Thoracic aorta (tissue), 2 donors: ENCODE measurements at regions not wholly inside any gene's neighbourhood (a gene's known extent, or its start where the extent isn't known, plus 50 kb on each side); places are given as distances from the start of the nearest gene placed in this dataset.

Experiments
- ATAC-seq: fragments of 150-250 bp; one replicate; pipeline ENCODE4 v1.8.0; 2017; ENCODE audit warnings: low read depth; ENCODE audit not compliant: insufficient number of reproducible peaks, low FRiP score
- DNase-seq: peaks from one replicate; pipeline ENCODE4 v3.0.0-alpha.2; 2020; ENCODE audit warnings: low spot score
- H3K27ac ChIP-seq, 2 donors: fragments of 200-600 bp; sonication (generic); 1 replicate in 1 of 2; 2 replicates in 1 of 2; pipeline ENCODE4 v1.5.1; 2016; ENCODE audit warnings: mild to moderate bottlenecking in 2 of 2, moderate library complexity in 2 of 2
- H3K27me3 ChIP-seq: fragments of 200-600 bp; sonication (generic); replicated peaks from 2 replicates; pipeline ENCODE4 v1.6.0; 2016; ENCODE audit warnings: mild to moderate bottlenecking; ENCODE audit not compliant: insufficient read depth
- H3K36me3 ChIP-seq: fragments of 200-600 bp; sonication (generic); one replicate; pipeline ENCODE4 v1.5.1; 2016
- H3K4me1 ChIP-seq, 2 donors: fragments of 200-600 bp; sonication (generic); 1 replicate in 1 of 2; 2 replicates in 1 of 2; pipeline versions ENCODE4 v1.5.1 to v1.6.0; 2016; ENCODE audit warnings: low read depth in 2 of 2, mild to moderate bottlenecking in 1 of 2; ENCODE audit not compliant: control insufficient read depth in 1 of 2
- H3K4me3 ChIP-seq: fragments of 200-600 bp; sonication (generic); 2 replicates; pipeline ENCODE4 v1.5.1; 2016; ENCODE audit warnings: mild to moderate bottlenecking
- H3K9me3 ChIP-seq: fragments of 200-600 bp; sonication (generic); 2 replicates; pipeline ENCODE4 v1.5.1; 2016
- TF ChIP-seq, protein P1 (sequence below): fragments of 200-600 bp; sonication (generic); IDR thresholded peaks from one replicate; pipeline ENCODE4 v1.5.1; 2019; ENCODE audit warnings: antibody characterized with exemption

- ATAC-seq: no peak
- TF ChIP-seq, protein P1, sequence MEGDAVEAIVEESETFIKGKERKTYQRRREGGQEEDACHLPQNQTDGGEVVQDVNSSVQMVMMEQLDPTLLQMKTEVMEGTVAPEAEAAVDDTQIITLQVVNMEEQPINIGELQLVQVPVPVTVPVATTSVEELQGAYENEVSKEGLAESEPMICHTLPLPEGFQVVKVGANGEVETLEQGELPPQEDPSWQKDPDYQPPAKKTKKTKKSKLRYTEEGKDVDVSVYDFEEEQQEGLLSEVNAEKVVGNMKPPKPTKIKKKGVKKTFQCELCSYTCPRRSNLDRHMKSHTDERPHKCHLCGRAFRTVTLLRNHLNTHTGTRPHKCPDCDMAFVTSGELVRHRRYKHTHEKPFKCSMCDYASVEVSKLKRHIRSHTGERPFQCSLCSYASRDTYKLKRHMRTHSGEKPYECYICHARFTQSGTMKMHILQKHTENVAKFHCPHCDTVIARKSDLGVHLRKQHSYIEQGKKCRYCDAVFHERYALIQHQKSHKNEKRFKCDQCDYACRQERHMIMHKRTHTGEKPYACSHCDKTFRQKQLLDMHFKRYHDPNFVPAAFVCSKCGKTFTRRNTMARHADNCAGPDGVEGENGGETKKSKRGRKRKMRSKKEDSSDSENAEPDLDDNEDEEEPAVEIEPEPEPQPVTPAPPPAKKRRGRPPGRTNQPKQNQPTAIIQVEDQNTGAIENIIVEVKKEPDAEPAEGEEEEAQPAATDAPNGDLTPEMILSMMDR: no peak
- no peak for DNase-seq
- H3K9me3 ChIP-seq: no peaks in the 10 kb centered on the region
- no peak overlapping the region for H3K27ac ChIP-seq
- H3K36me3 ChIP-seq: no peaks in the 10 kb centered on the region
- no peaks in the 10 kb centered on the region for H3K27me3 ChIP-seq
- no peaks in the 10 kb centered on the region for H3K4me1 ChIP-seq
- H3K4me3 ChIP-seq: no peak overlapping the region
These were observed 599.1 kb downstream of the QKI start for GRCh38 chr6:164013480-164014208.

DNA sequence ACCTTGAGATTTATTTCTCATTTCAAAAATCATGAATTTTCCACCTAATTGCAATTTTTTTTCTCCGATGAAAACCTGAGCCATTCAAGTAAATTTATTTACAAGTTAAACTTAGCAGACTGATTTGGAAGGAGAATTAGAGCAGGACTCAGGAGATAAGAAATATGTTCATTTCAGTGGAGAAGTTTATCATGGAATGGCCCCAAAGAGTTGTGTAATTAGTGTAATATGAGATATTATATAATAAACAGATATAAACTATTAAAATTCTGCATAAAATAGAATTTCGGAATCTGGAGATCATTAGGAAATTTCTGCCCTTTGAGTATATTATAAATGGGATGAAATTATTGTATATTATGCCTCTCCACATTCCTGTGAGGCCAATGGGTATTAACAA is 596.8 kb downstream of the QKI start:
- no peak overlapping the region for H3K4me3 ChIP-seq
- DNase-seq (no peak), ATAC-seq (no peak)
- TF ChIP-seq, protein P1: no peak
- H3K4me1 ChIP-seq: no peaks in the 10 kb centered on the region
- no peaks in the 10 kb centered on the region for H3K36me3 ChIP-seq
- H3K27ac ChIP-seq: no peak overlapping the region
- no peaks in the 10 kb centered on the region for H3K9me3 ChIP-seq
- H3K27me3 ChIP-seq: no peaks in the 10 kb centered on the region

- no peak for DNase-seq
- H3K27ac ChIP-seq: no peak overlapping the region
- no peaks in the 10 kb centered on the region for H3K27me3 ChIP-seq
- TF ChIP-seq, protein P1: no peak
- no peak for ATAC-seq
- no peak overlapping the region for H3K4me3 ChIP-seq
- H3K36me3 ChIP-seq: no peaks in the 10 kb centered on the region
- H3K4me1 ChIP-seq: no peaks in the 10 kb centered on the region
- no peaks in the 10 kb centered on the region for H3K9me3 ChIP-seq
These were observed 596.1 kb downstream of the QKI start for GRCh38 chr6:164010441-164011103.

DNA sequence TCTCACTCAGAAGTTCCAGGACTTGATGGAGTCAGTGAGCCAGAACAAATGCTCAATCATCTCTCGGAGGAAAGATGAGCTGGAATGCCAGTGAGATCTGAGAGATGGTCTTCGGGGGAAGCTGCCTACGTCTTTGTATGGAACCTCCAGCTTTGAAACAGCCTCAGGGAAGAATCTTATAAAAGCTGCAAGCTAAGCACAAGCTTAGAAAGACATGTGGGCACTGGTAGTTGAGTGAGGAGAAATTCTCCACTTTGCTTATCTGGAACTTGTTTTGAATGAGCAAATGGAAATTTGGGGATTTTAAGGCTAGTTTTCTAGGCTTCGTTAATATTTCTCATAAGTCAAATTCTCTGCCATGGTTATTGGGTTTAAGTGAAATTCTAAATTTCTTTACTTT is 594.4 kb downstream of the QKI start:
- Histone ChIP-seq H3K4me1 (no peaks in the 10 kb centered on the region), H3K36me3 (no peaks in the 10 kb centered on the region), H3K27ac (no peak overlapping the region), H3K27me3 (no peaks in the 10 kb centered on the region), H3K4me3 (no peak overlapping the region), H3K9me3 (no peaks in the 10 kb centered on the region)
- TF ChIP-seq, protein P1: no peak
- DNase-seq (no peak), ATAC-seq (no peak)

- Histone ChIP-seq H3K4me1 (no peaks in the 10 kb centered on the region), H3K9me3 (no peaks in the 10 kb centered on the region), H3K27ac (no peak overlapping the region), H3K36me3 (no peaks in the 10 kb centered on the region), H3K4me3 (no peak overlapping the region), H3K27me3 (no peaks in the 10 kb centered on the region)
- no peak for DNase-seq
- ATAC-seq: no peak
- TF ChIP-seq, protein P1: no peak
These were observed 593.4 kb downstream of the QKI start for GRCh38 chr6:164007881-164008280.
